CD4-positive, alpha-beta T cell treated with Interferon gamma for 1 hour (primary cell): ENCODE measurements at regions not wholly inside any gene's neighbourhood (a gene's known extent, or its start where the extent isn't known, plus 50 kb on each side); places are given as distances from the start of the nearest gene placed in this dataset.

Experiments used
- DNase-seq: peaks from one replicate; pipeline ENCODE4 v3.0.0-alpha.2; 2020

DNA sequence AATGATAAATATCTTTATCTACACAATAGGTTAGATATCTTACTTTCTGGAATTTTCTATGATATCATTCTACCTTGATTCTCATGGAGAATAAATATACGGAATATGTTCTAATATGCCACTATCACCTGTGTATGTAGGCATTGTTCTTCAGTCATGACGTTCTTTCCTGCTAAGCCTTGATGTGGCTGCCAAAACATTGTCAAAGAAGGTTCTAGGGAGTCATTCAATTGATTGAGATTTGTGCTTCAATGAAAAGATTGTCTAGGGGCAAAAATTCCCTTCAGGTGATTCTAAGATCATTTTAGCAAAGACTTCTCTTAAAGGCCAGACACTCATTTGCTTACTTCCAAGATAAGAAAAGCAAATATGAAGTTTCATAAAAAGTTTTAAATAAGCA lies 118.1 kb downstream of the MAT2B start:
- DNase-seq, result no peak

DNA sequence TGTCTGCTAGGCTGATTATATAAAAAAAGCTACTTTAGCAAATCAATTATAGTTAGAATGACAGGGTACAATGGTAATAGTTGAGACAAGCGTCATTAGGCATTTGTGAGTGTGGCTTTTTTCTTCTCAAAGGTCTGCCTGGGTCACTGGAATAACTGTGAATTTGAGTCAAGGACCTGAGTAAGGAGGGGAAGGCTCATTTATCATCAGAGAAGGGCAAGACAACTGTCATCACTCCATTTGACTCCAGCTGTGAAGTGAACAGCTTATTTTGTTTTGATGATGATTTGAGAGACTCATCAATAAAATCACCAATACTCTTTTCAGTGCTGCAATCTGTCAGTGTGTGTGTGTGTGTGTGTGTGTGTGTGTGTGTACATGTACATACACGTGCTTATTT lies 118.6 kb downstream of the MAT2B start:
- no peak for DNase-seq

DNA sequence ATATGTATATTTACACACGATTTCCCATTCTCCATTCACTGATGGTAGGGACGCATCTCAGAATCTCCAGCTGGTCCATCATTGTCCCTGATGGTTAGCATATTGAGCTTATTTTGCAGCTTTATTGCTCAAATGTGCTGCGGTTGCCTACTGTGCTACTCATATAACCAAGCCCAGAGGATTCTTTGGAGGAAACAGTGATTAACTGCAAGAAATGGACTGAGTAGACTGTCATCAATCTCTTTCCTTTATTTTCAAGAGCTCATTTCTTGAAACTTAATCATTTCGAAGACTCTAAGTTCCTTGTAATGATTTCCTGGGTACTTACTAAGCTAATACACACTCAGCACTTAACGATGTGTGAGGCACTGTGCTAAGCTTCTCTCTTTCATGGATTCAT lies 119.0 kb downstream of the MAT2B start:
- DNase-seq, result no peak

DNA sequence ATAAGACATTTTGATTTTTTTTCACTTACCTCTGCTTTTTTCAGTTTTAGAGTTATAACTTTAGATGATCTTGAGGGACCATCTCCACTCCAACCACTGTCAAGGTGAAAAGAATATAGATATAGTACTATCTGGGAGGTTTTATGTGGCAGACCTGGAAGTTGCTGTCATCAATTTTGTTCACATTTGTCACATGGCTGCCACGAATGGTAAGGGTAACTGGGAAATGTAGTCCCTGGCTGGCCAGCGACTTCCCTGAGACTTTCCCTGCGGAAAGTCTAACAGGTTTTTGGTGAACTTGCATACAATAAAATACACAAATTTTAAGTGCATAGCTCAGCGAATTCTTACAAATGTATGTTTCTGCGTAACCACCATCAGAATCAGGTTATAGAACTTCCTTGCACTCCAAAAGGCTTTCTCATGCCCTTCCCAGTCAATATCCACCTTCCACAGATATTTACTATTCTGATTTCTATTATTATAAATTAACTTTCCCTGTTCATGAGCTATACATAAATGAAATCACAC lies 121.5 kb downstream of the MAT2B start:
- no peak for DNase-seq

DNA sequence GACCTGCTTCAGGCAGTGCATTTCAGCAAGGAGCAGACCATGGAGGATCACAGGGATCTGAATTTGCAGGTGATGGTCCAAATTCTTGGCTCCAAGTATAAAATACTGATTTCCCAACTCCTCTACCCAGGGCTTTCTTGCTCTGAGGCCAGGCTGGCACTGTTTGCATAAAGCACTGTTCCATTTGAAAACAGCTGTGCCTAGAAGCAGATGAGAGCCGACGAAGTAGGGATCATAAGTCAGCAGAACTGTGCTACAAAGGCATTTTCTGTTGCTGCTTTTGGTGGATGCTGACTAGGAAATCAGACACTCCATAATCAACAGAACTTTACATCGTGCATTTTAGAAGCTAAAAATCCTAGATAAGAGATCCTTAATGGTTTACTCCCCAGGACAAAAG lies 126.4 kb downstream of the MAT2B start:
- no peak for DNase-seq

DNA sequence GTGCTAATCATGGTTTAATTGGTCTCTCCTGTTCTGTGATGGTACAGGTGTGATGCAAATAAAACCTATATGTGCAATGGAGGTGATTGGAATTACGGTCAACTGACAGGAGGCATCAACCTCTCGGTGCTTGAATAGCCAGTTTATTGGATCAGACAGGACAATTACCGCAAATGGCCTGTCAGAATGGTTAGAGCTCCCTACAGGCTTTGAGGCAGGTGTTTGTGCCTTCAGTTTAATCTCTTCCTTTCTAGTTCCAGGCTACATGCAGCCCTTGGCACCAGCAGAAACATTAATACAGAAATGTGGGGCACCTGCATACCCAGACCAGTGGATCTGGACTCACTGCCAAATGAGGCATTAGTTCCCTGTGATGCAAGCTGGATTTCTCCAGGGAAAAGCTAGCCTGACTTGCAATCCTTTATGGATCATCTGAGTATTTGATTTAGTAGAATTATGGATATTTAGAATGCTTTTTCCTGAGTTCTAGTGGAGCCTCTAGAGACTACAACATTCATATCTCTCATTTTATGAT lies 128.6 kb downstream of the MAT2B start:
- DNase-seq, result no peak

DNA sequence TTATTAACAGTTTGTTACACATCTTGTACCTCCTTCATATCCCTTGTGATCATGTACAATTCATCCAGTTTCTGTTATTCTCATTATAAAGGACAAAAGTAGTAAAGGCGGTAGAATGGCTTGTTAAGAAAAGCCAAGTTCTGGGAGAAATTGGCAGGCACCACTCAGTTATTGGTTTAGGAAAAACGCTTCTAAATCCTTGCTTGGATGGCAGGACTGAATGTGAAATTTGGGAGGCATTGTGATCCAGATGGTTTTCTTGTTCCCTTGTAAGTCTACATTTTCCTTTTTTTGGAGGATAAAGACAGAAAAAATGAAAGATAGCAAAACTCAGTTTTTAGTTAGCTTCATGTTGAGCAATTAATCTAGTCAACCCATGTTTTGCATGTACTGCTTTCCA lies 130.2 kb downstream of the MAT2B start:
- no peak for DNase-seq

DNA sequence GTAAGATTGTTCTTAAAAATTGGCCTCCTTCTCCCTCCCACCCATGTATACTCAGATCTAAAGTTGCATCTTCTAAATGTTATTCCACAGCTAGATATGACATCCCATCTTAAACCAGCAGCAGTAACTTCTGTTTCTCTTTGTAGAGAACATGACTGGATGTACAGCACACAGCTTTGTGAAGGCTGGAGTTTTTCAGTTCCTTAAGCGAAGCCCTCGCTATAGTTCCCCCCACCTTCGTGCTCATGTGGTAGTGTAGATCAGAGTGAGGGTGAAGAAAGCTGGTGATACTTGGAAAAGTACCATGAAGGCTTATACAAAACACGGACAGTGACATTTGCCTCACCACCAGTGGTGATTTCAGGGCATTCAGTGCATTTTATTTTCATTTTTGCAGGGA lies 137.5 kb downstream of the MAT2B start:
- no peak for DNase-seq

DNA sequence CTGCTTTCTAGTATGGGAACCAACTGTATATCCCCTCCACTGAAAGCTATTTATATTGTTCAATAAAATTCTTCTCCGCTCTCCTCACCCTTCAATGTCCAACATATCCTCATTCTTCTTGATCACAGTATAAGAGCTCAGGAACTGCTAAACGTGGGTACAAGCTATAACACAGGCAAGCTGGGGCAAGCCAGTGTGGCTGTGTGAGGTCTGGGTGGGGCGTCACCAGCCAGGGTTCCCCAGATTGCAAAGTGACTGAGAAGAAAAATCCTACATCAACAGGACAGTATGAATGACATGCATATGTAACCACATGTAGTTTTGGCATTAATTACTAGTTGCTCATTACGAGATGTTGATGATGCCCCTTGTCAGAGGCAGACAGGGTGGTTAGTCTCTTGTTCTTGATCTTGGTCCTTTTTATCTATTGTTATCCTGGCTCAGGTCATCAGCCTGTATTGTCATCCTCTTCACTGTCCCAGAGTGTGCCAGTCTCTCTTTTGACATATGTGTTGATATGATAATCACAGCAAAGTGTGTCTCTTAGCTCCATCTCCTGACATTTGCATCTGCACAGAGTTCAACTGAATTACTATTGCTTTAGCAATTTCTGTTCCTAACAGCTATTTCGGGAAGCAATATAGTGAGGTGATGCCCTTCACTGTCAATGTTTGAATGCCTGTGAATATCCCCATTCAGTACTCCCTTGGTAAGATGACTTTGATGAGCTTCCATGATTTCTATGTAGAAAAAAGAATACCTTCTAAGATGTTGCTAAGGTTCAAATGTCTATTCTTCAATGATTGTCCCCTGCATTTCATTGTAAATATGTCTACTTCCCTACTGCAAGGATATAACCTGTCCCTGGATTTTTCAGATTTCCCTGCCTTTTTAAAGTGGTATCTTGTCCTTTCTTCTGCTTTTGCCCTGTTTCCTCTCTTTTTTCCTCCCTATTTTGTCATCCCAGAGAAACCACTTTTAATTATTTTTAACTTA lies 140.3 kb downstream of the MAT2B start:
- DNase-seq, result no peak

DNA sequence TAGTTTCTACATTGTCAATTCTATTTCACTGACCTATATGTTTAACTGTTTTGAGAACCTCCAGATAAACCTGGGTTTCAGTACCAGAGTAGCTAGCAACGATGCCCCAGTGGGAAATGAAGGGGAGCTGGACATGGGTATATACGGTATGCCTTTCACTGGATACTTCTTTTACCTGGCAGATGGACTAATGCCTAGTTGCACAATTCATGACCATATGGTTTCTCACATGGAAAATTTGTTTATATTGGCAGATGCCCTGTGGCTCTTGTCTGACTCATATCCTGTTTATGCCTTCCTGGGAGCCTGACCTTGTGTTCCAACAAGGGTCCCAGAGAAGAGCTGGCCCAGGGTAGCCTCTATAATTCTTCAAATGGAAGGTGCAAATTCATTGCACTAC lies 144.1 kb downstream of the MAT2B start:
- DNase-seq, result no peak

DNA sequence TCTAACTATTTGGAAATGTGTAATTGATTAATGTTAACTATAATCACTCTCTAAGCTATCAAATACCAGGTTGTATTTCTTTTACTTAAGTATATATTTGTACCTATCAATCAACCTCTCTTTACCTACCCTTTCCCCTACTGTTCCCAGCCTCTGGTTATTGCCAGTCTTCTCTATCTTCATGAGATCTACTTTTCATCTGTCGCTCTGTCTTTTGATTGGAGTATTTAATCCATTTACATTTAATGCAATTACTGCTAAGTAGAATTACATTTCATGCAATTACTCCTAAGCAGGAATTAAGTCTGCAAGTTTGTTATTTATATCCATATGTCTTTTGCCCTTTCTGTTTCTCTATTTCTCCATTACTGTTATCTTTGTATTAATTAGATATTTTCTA lies 148.1 kb downstream of the MAT2B start:
- no peak for DNase-seq

DNA sequence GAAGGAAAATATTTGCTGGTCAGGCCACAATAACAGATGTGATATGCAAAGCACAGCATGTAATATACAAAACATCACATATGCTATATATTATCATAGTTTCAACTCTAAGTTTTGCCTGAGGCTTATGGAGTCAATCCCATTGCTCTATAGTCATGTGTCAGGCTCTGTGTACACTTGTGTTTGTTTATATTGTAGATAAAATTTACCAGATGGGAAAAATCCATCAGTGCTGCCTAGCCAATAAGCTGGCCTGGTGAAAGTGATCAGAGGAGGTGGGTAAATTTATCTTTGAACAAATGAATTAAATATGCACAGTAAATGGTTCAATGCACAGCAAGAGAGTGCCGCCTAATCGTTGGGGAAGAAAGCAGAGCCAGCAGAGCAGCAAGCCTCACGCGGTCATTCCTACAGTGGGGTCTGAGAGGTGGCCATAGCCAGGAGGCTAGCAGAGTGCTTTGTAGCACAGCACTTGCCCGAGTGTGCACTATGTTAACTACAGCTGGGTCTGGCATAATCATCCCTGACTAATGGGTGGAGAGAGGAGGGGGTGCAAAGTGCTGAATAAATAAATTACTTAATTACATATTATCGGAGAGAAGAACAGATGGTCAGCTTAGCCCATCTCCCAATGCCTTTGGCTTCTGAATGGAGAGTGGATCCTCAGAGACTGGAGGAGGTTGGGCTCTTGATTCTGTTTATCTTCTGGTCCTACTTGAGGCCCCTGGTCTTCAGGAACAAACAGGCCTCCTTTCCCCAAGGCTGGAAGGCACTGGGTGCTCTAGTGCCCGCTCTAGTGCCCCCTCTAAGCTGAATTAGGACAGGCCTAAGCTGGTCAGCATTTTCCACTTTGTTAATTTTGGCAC lies 153.5 kb downstream of the MAT2B start:
- no peak for DNase-seq

DNA sequence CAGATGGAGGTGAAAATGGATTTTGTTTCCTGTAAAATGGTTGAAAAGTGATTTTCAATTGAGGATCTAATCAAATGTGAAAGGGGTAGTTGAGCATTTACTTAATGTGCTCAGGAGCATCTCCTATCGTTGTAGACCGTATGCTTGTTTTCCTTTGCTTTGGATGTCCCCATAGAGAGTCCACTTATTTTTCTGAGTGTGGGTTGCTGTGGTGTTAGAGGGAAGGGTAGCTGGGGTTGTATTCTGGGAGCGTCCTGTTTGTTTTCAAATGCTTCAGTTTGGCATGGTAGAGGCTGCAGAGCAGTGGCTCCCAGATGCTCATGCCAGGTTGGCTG lies 154.1 kb downstream of the MAT2B start:
- DNase-seq, result no peak

DNA sequence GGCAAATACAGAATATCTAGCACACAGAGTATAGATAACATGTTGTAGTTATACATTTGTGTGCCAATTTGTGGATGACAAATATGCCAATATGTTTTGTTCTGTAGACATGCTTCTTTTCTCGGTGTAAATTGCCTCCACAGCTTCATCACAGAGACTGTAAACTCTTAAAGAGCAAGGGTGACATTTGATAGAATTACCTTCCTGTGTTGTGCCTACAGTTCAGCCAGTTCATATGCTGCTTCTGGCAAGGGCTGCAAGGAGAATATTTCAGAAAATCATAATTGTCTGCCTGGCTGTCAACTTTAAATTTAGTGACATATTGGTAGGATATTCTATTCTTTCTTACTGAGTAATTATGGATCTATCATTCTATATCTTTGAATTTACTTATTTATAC lies 155.1 kb downstream of the MAT2B start:
- no peak for DNase-seq

DNA sequence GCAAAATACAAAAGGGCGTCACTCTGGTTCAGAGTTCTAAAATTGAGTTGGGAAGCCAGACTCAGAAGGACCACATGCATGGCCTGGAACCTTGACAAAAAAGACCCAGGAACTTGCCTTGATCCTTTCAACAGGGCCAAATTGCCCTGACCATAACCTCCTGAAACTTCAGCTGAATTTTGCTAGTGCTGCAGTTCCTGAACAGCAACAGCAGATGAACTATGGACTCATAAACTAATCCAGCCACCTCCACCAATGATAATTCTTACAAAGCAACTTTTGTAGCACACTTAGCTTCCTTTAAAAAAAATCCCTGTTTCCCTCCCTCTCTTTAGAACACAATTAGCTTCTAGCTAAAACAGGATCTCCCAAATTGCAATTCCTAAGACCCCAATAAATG lies 155.9 kb downstream of the MAT2B start:
- DNase-seq, result no peak

DNA sequence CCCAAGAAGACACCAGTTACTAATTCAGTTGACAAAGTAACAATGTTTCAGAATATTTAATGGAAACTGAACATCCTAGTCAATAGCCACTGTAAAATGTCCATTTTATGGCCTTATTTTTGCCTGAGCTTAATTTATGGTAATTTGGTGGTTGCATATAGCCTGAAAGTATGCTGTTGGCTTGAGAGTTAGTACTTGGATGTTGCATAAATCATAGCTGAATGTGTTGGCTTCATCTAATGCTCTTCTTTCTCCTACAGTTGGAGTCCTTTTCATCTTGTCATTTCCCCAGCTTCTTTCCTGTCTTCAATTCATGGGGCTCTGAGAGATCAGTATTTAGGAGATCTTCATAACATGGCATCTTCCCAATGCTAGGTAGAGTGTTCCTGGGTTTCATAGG lies 164.6 kb downstream of the MAT2B start:
- no peak for DNase-seq

DNA sequence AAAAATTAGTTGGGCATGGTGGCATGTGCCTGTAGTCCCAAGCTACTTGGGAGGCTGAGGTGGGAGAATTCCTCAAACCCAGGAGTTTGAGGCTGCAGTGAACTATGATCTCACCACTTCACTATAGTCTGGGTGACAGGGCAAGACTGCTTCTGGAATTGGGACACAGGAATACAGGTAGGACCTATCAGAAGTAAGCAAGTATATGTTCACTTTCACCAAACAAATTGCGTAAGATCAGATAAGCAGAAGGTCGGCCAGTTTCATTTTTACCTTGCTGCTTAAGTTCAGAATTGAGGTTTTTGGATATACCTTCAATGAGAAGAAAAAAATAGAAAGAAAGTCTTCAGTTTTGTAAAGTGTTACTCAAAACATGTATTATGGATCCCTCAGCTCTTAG lies 171.7 kb downstream of the MAT2B start:
- DNase-seq, result no peak

DNA sequence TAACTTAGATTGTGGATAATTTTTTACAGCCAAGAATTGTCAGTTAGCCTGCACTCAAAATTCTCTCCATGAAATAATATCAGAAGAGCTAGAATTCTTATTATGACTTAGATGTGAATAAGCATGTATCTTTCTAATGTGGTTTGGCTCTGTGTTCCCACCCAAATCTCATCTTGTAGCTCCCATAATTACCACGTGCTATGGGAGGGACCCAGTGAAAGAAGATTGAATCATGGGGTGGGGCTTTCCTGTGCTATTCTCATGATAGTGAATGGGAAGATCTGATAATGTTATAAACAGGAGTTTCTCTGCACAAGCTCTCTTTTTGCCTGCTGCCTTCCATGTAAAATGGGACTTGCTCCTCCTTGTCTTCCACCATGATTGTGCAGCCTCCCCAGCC lies 176.8 kb downstream of the MAT2B start:
- no peak for DNase-seq

DNA sequence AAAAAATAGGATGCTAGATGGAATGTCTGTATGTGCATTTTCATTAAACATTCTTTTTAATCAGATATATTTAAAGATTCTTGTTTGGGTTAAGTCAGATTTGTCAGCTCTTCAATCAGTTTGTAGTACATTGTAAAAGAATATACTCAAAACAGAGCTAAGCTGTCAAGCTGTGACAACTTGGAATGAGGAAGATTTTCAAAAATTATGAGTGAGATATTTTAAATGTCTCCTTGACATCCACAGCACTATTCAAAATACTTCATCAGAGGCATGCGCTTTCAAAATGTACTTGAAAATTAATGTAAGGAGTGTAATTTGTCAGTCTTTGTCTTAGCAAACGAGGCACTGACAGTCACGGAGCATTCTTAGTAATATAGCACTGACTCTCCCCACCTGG lies 182.0 kb downstream of the MAT2B start:
- DNase-seq, result no peak

DNA sequence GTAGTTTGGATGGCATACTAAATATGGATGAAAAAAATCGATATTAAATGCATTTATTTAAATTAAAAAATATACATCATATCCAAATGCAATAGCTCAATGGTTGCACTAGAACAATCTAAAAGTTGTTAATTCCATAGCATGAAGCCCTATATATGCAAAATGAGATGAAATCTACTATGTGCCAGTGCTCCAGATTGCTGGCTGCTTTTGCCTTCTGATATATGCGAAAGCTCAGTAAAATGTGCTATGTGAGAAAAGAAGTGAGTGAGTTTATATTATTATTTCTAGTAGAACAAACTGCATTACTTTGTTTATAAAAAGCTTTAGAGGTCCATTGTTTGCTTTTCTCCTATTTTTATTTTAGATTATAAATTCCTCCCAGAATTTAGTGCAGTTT lies 186.7 kb downstream of the MAT2B start:
- no peak for DNase-seq

DNA sequence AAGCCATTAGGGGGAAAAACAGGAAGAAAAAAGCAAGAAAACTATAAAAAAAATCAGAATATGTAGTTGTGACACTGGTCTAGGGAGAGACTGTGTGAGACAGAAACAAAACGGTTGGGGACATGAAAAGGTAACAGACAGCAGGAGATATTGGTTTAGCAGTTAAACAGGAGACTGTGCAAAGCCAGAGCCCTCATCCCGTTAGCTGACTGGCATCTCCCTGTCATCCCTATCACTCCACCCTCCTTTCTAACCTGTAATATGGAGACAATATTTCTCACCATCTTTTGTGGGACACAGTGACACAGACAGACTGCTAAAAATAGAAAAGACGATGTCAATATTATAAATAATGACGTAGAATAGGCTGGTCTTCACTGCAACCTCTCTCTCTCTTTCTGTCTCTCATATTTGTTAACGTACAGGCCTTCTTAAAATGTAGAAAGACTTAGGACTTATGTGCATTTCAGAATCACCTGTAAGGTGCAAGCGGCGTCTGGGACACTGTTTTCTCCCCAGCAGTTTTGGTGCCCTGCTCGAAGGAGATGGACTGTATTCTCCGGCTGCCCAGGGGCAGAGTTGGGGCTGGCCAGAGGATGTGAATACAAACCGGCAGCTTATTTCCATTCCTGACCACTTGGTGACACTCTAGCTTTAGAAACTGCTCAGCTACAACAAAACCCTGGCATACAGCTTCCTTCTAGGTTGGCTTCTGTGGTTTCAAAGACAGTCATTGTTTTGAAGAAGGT lies 190.6 kb downstream of the MAT2B start:
- DNase-seq, result peak; percentile 1

DNA sequence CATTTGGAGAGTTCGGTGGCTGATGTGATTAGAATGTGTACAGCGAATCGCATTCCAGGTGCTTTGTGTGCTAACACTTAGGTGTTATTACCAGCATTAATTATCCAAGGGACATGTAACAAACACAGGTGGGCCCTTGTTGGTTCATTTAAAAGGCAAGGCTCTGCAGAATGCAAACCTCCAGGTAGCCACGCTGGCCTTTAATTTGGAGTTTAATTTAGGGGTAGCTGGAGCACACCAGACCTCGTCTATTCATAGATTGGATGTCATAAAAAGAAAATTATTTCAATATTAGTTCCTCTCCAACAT lies 191.1 kb downstream of the MAT2B start:
- no peak for DNase-seq
